A549 (cell line): ENCODE measurements at regions not wholly inside any gene's neighbourhood (a gene's known extent, or its start where the extent isn't known, plus 50 kb on each side); places are given as distances from the start of the nearest gene placed in this dataset.

ENCODE experiments used
- ATAC-seq, 2 experiments: fragments of 200-7000 bp in 1 of 2; fragments of >200 bp in 1 of 2; cut with Nextera tagmentation in 1 of 2; cut with Tn5 transposase in 1 of 2; 3 replicates each; pipeline versions ENCODE4 v1.8.0 to v1.9.1; 2018 to 2020; ENCODE audit warnings: mild to moderate bottlenecking in 1 of 2, moderate library complexity in 1 of 2
- CTCF ChIA-PET: fragments of 300-600 bp; sonication (Branson Sonifier 250); formaldehyde crosslinking; extraction: SDS; loops from one replicate; lab custom pipeline; 2021; ENCODE audit warnings: antibody characterized with exemption, inconsistent platforms; lab: Yijun Ruan, JAX
- POLR2A ChIA-PET: fragments of 350-600 bp; formaldehyde crosslinking; extraction: SDS; loops from one replicate; lab custom pipeline; 2021; ENCODE audit warnings: antibody characterized with exemption, inconsistent platforms; lab: Yijun Ruan, JAX
- DNase-seq, 2 experiments: peaks; one replicate each; pipeline versions ENCODE4 v3.0.0 to v3.0.0-alpha.2; 2011 to 2016; ENCODE audit warnings: low read depth in 1 of 2, low spot score in 1 of 2
- FAIRE-seq: peaks from 2 replicates; lab custom pipeline; 2011; peaks lifted over from hg19 to GRCh38; lab: Jason Lieb, UNC
- H3K27ac ChIP-seq, 2 experiments: fragments of >200 bp; sonication (Bioruptor Twin); formaldehyde crosslinking; 3 replicates each; pipeline ENCODE4 v1.5.1; 2016 to 2017
- H3K4me1 ChIP-seq: fragments of >200 bp; sonication (Bioruptor Twin); formaldehyde crosslinking; 3 replicates; pipeline ENCODE4 v1.6.1; 2016
- H3K4me2 ChIP-seq: fragments of >200 bp; sonication (Bioruptor Twin); formaldehyde crosslinking; 3 replicates; pipeline ENCODE4 v1.6.1; 2016
- H3K4me3 ChIP-seq: fragments of >200 bp; sonication (Bioruptor Twin); formaldehyde crosslinking; 3 replicates; pipeline ENCODE4 v1.5.1; 2016
- H3K9me3 ChIP-seq: fragments of >200 bp; sonication (Bioruptor Twin); formaldehyde crosslinking; 3 replicates; pipeline ENCODE4 v1.6.1; 2016
- CBX2 ChIP-seq: fragments of 200-600 bp; sonication (generic); IDR thresholded peaks from 2 replicates; pipeline ENCODE4 v1.6.1; 2016; ENCODE audit warnings: low read depth, mild to moderate bottlenecking, borderline replicate concordance
- CEBPB ChIP-seq, 2 experiments: fragments of >200 bp in 1 of 2; sonication (Bioruptor Twin) in 1 of 2; formaldehyde crosslinking in 1 of 2; IDR thresholded peaks; 2 replicates each; pipeline ENCODE4 v1.6.1; 2012 to 2016
- CHD2 ChIP-seq: fragments of 150-350 bp; IDR thresholded peaks from 2 replicates; pipeline ENCODE4 v1.6.1; 2014; ENCODE audit warnings: low read length; ENCODE audit not compliant: partially characterized antibody
- E2F6 ChIP-seq: IDR thresholded peaks from 2 replicates; pipeline ENCODE4 v1.6.1; 2012; ENCODE audit warnings: low read depth, borderline replicate concordance
- HDAC2 ChIP-seq: fragments of 200-600 bp; sonication (generic); IDR thresholded peaks from 2 replicates; pipeline ENCODE4 v1.6.1; 2016
- HMGXB4 ChIP-seq: fragments of 250-450 bp; sonication (Bioruptor Pico); IDR thresholded peaks from 2 replicates; pipeline ENCODE4 v1.5.0; 2021; ENCODE audit warnings: mild to moderate bottlenecking, moderate library complexity, borderline replicate concordance
- JUN ChIP-seq, 2 experiments: fragments of >200 bp; sonication (Bioruptor Twin); formaldehyde crosslinking; IDR thresholded peaks; 2 replicates in 1 of 2; 3 replicates in 1 of 2; pipeline ENCODE4 v1.6.1; 2016 to 2017
- KDM1A ChIP-seq: fragments of 200-600 bp; sonication (generic); IDR thresholded peaks from 2 replicates; pipeline ENCODE4 v1.6.1; 2016; ENCODE audit warnings: low read depth, mild to moderate bottlenecking
- KDM5A ChIP-seq: fragments of 200-600 bp; sonication (generic); IDR thresholded peaks from 2 replicates; pipeline ENCODE4 v1.6.1; 2016; ENCODE audit warnings: antibody characterized with exemption, mild to moderate bottlenecking
- MAFK ChIP-seq: fragments of 450-650 bp; IDR thresholded peaks from 2 replicates; pipeline ENCODE4 v1.6.1; 2014; ENCODE audit not compliant: partially characterized antibody
- MAZ ChIP-seq: fragments of 150-350 bp; IDR thresholded peaks from 2 replicates; pipeline ENCODE4 v1.6.1; 2014; ENCODE audit warnings: antibody characterized with exemption, low read depth, low read length, borderline replicate concordance
- MYC ChIP-seq: IDR thresholded peaks from 2 replicates; pipeline ENCODE4 v1.6.1; 2012; ENCODE audit warnings: mild to moderate bottlenecking, inconsistent platforms, low read length, improper control_type of control experiment, borderline replicate concordance
- NFE2L2 ChIP-seq: fragments of 150-350 bp; conservative IDR thresholded peaks from 2 replicates; pipeline ENCODE4 v1.6.1; 2014; ENCODE audit warnings: low read length
- PBX3 ChIP-seq: IDR thresholded peaks from 2 replicates; pipeline ENCODE4 v1.6.1; 2012
- RAD21 ChIP-seq, 2 experiments: fragments of >200 bp in 1 of 2; sonication (Bioruptor Twin) in 1 of 2; formaldehyde crosslinking in 1 of 2; IDR thresholded peaks in 1 of 2; conservative IDR thresholded peaks in 1 of 2; 2 replicates in 1 of 2; 3 replicates in 1 of 2; pipeline ENCODE4 v1.6.1; 2012 to 2018; ENCODE audit warnings: inconsistent platforms in 1 of 2
- RCOR1 ChIP-seq: fragments of 150-350 bp; IDR thresholded peaks from 2 replicates; pipeline ENCODE4 v1.6.1; 2014; ENCODE audit warnings: antibody characterized with exemption, low read length, low read depth
- RFX5 ChIP-seq: fragments of 450-650 bp; IDR thresholded peaks from 2 replicates; pipeline ENCODE4 v1.7.1; 2014; ENCODE audit warnings: antibody characterized with exemption, mild to moderate bottlenecking, moderate library complexity
- RNF2 ChIP-seq: fragments of 200-600 bp; sonication (generic); IDR thresholded peaks from 2 replicates; pipeline ENCODE4 v1.6.1; 2016; ENCODE audit warnings: low read depth, mild to moderate bottlenecking, antibody characterized with exemption, moderate library complexity, borderline replicate concordance
- TP53 ChIP-seq: fragments of 250-450 bp; sonication (Bioruptor Pico); IDR thresholded peaks from 2 replicates; pipeline ENCODE4 v1.5.0; 2021; ENCODE audit warnings: mild to moderate bottlenecking, moderate library complexity
- ZC3H11A ChIP-seq: fragments of 450-650 bp; IDR thresholded peaks from 2 replicates; pipeline ENCODE4 v1.6.1; 2014; ENCODE audit warnings: antibody characterized with exemption, mild to moderate bottlenecking
- ZFP36 ChIP-seq: fragments of 450-650 bp; IDR thresholded peaks from 2 replicates; pipeline ENCODE4 v1.6.1; 2014; ENCODE audit warnings: borderline replicate concordance; ENCODE audit not compliant: partially characterized antibody
- ZNF302 ChIP-seq: fragments of 250-450 bp; sonication (Bioruptor Pico); IDR thresholded peaks from 2 replicates; pipeline ENCODE4 v1.9.0; 2021; ENCODE audit warnings: inconsistent platforms, mild to moderate bottlenecking, moderate library complexity
- WGBS: methylation state at CpG from one replicate; pipeline ENCODE4 v1.1.6; 2017; ENCODE audit errors: missing lambda C conversion rate; 5-methylcytosine and 5-hydroxymethylcytosine counted together
- TF ChIP-seq, protein P1 (sequence below): fragments of >200 bp; sonication (Bioruptor Twin); formaldehyde crosslinking; IDR thresholded peaks from 2 replicates; pipeline ENCODE4 v1.6.1; 2016

DNA sequence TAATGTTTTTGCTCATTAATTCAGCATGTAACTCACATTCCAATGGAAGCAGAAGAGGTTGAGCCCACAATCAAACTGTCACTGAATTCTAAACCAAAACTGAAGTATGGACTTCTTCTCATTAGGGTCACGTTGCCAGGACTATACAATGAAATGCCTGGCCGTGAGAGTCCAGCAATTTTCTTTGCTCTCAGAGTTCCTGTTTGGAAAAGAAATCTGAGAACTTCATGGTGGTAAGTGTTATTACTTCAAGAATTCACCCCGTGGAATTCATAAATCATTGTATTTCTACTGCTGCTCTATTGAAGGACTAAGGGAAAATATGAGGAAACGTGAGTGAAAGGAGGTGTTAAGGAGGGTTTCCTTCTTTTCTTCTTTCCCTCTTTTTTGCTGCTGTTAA is 441.8 kb upstream of the AKR1E2 start:
- no peak for FAIRE-seq
- POLR2A ChIA-PET, result no interaction called here
- WGBS, result 62% methylated on average over 4 of the region's 4 CpGs
- ATAC-seq, result no peak
- no peak for DNase-seq
- H3K27ac ChIP-seq, result no peak overlapping the region
- H3K9me3 ChIP-seq, result no peaks in the 10 kb centered on the region
- no peak overlapping the region for H3K4me3 ChIP-seq
- H3K4me1 ChIP-seq, result peaks cover 4% of the 10 kb centered on the region; the same call in 1 of the 3 replicates
- H3K4me2 ChIP-seq, result no peak overlapping the region
- TF ChIP-seq MAFK, result no peak
- TF ChIP-seq, protein P1, sequence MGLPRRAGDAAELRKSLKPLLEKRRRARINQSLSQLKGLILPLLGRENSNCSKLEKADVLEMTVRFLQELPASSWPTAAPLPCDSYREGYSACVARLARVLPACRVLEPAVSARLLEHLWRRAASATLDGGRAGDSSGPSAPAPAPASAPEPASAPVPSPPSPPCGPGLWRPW, result no peak
- no peak for TF ChIP-seq CHD2
- no peak for TF ChIP-seq TP53 (CRISPR knock-in tag)
- TF ChIP-seq RNF2, result no peak
- TF ChIP-seq RAD21 (conservative IDR thresholded peaks at IDR 0.05 in 1 of 2, IDR thresholded peaks at IDR 0.05 in 1 of 2), result no peak
- no peak for TF ChIP-seq JUN (IDR thresholded peaks at IDR 0.05)
- no peak for TF ChIP-seq ZNF302 (CRISPR knock-in tag)
- no peak for TF ChIP-seq CEBPB (IDR thresholded peaks at IDR 0.05)
- TF ChIP-seq MYC, result no peak
- no peak for TF ChIP-seq NFE2L2
- no peak for TF ChIP-seq RFX5
- TF ChIP-seq ZC3H11A, result no peak
- TF ChIP-seq KDM5A, result no peak
- TF ChIP-seq, all 56 proteins: peak for 0
- CTCF ChIA-PET, result no interaction called here

DNA sequence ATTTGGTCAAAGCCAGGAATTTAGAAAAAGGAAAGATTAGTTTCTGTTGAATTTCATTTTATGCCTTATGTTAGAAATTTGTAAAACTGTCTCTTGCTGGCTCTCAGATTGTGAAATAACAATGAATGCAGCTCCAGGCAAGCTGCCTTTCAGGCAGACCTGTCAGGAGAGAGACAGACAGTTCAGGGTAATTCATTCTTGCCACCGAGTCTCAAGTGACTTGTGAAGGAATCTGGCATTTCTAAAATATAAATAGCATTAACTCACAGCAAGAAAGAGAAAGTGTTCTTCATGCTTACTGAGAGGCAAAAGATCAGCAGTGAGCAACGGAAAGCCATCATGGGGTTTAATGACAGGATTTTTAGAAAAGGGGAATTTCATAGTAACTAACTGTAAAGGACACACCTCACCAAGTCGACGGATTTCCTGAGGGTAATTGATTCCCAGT is 442.3 kb upstream of the AKR1E2 start:
- TF ChIP-seq CEBPB (IDR thresholded peaks at IDR 0.05) (no peak), PBX3 (no peak), MAZ (no peak), HDAC2 (no peak), RAD21 (conservative IDR thresholded peaks at IDR 0.05 in 1 of 2, IDR thresholded peaks at IDR 0.05 in 1 of 2) (no peak), E2F6 (no peak), HMGXB4 (CRISPR knock-in tag) (no peak), RCOR1 (no peak)
- Histone ChIP-seq H3K27ac (no peak overlapping the region), H3K9me3 (no peaks in the 10 kb centered on the region), H3K4me1 (peaks cover 4% of the 10 kb centered on the region; the same call in 1 of the 3 replicates), H3K4me3 (no peak overlapping the region), H3K4me2 (no peak overlapping the region)
- WGBS, result 73% methylated on average over 4 of the region's 4 CpGs
- no peak for ATAC-seq
- no peak for DNase-seq
- ChIA-PET POLR2A (no interaction called here), CTCF (no interaction called here)
- no peak for FAIRE-seq

DNA sequence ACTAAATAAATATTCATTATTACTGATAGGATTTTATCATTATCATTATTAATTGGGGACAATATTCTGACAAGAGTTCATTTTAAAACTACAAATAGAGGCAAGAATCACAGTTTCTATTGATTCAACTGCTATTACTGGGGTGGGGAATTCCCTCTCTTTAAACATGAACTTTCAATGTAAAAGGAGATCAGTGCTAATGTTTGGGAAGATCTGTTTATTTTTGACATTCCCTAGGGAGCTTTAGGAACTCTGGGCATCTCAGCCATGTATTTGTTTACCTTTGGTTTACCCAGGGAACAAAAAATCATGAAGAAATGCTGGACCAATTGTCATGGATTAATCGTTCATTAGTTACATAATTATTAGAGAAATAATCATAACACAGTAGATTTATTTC is 443.2 kb upstream of the AKR1E2 start:
- POLR2A ChIA-PET, result no interaction called here

More for the DNA sequence above, 443.2 kb upstream of the AKR1E2 start:
- Histone ChIP-seq H3K27ac (no peak overlapping the region), H3K4me2 (no peak overlapping the region)
- 5% methylated on average over 1 of the region's 1 CpG for WGBS
- FAIRE-seq, result no peak
- TF ChIP-seq CBX2 (no peak), KDM1A (no peak), ZFP36 (no peak)
- TF ChIP-seq, protein P1, result no peak
- TF ChIP-seq, all 56 proteins: peak for 0
- DNase-seq (no peak), ATAC-seq (no peak)
- CTCF ChIA-PET, result no interaction called here
- Histone ChIP-seq H3K4me3 (no peak overlapping the region), H3K4me1 (peaks cover 4% of the 10 kb centered on the region; the same call in 1 of the 3 replicates), H3K9me3 (no peaks in the 10 kb centered on the region)
